ENCODE measurements at regions not wholly inside any gene's neighbourhood (a gene's known extent, or its start where the extent isn't known, plus 50 kb on each side); places are given as distances from the start of the nearest gene placed in this dataset.
"Not testable (repeated sequence)": the region's sequence is repeated elsewhere in the genome, so short reads cannot be mapped to it uniquely, and the experiment has no call there.

GRCh38 chr12:97805146-97805545 is 342.5 kb downstream of the RMST start:
- DNase-seq = peak; percentile 59

- no peak for DNase-seq
These were observed 350.7 kb downstream of the RMST start for GRCh38 chr12:97813301-97813700.

GRCh38 chr12:97821806-97822205 is 359.2 kb downstream of the RMST start:
- DNase-seq = no peak

GRCh38 chr12:97835541-97835940 is 372.9 kb downstream of the RMST start:
- DNase-seq = no peak

- no peak for DNase-seq
These were observed 374.8 kb downstream of the RMST start for GRCh38 chr12:97837401-97837800.

- no peak for DNase-seq
These were observed 385.4 kb downstream of the RMST start for GRCh38 chr12:97848051-97848450.

- no peak for DNase-seq
These were observed 391.9 kb downstream of the RMST start for GRCh38 chr12:97854477-97854876.

- no peak for DNase-seq
These were observed 399.5 kb downstream of the RMST start for GRCh38 chr12:97862072-97862471.

GRCh38 chr12:97875064-97875463 is 412.5 kb downstream of the RMST start:
- DNase-seq = no peak

GRCh38 chr12:97876780-97877179 is 414.2 kb downstream of the RMST start:
- no peak for DNase-seq

- DNase-seq = no peak
These were observed 414.8 kb downstream of the RMST start for GRCh38 chr12:97877404-97877803.

GRCh38 chr12:97886511-97887176 is 424.0 kb downstream of the RMST start:
- DNase-seq = no peak

- DNase-seq = not testable (repeated sequence)
These were observed 435.3 kb downstream of the RMST start for GRCh38 chr12:97897881-97898280.

- no peak for DNase-seq
These were observed 436.9 kb downstream of the RMST start for GRCh38 chr12:97899529-97899928.

- no peak for DNase-seq
These were observed 437.4 kb downstream of the RMST start for GRCh38 chr12:97899956-97900355.

GRCh38 chr12:97903356-97903755 is 440.8 kb downstream of the RMST start:
- no peak for DNase-seq

GRCh38 chr12:97907504-97907903 is 444.9 kb downstream of the RMST start:
- no peak for DNase-seq

- no peak for DNase-seq
These were observed 448.0 kb downstream of the RMST start for GRCh38 chr12:97910559-97910958.

- DNase-seq = no peak
These were observed 450.3 kb downstream of the RMST start for GRCh38 chr12:97912943-97913342.

GRCh38 chr12:97921979-97922722 is 459.5 kb downstream of the RMST start:
- no peak for DNase-seq

GRCh38 chr12:97923546-97923945 is 460.9 kb downstream of the RMST start:
- no peak for DNase-seq

- DNase-seq = no peak
These were observed 461.5 kb downstream of the RMST start for GRCh38 chr12:97924122-97924521.

- no peak for DNase-seq
These were observed 465.4 kb downstream of the RMST start for GRCh38 chr12:97927977-97928376.

GRCh38 chr12:97936165-97936564 is 473.6 kb downstream of the RMST start:
- no peak for DNase-seq

GRCh38 chr12:97938031-97938430 is 475.4 kb downstream of the RMST start:
- no peak for DNase-seq

All from NCI-H1048 (cell line).